IMR-90 (cell line): ENCODE measurements at regions not wholly inside any gene's neighbourhood (a gene's known extent, or its start where the extent isn't known, plus 50 kb on each side); places are given as distances from the start of the nearest gene placed in this dataset.

Experiments used
- ATAC-seq: fragments of 200-7000 bp; cut with Tn5 transposase; 2 replicates; pipeline ENCODE4 v1.9.1; 2020; ENCODE audit warnings: low read depth, mild to moderate bottlenecking, moderate library complexity
- BruUV-seq: library from RNA; stranded (reverse); fragments of 400-500 nt; replicated peaks from 2 replicates; lab custom pipeline; 2021; lab: Mats Ljungman, UMichigan
- CTCF ChIA-PET: fragments of 300-600 bp; formaldehyde crosslinking; extraction: SDS; loops from one replicate; lab custom pipeline; 2021; ENCODE audit warnings: antibody characterized with exemption; lab: Yijun Ruan, JAX
- POLR2A ChIA-PET: fragments of 300-600 bp; sonication (Branson Sonifier 250); formaldehyde crosslinking; loops from one replicate; lab custom pipeline; 2022; ENCODE audit warnings: antibody characterized with exemption; ENCODE audit not compliant: unreplicated experiment; lab: Charles Lee
- DNase-seq: peaks from one replicate; pipeline ENCODE4 v3.0.0; 2013
- H2AFZ ChIP-seq: replicated peaks from 2 replicates; pipeline ENCODE3; 2013; ENCODE audit warnings: low read length, mild to moderate bottlenecking; ENCODE audit not compliant: poor library complexity
- H2AK5ac ChIP-seq: 2 replicates; pipeline ENCODE4 v1.6.1; 2013; ENCODE audit warnings: low read depth, low read length, inconsistent platforms
- H2AK9ac ChIP-seq: replicated peaks from 2 replicates; pipeline ENCODE3; 2013; ENCODE audit warnings: mild to moderate bottlenecking, low read depth, low read length, moderate library complexity; ENCODE audit not compliant: poor library complexity
- H2BK120ac ChIP-seq: 2 replicates; pipeline ENCODE4 v1.6.1; 2013; ENCODE audit warnings: low read depth, low read length, inconsistent platforms
- H2BK15ac ChIP-seq: 3 replicates; pipeline ENCODE4 v1.6.1; 2013; ENCODE audit warnings: low read depth, low read length, inconsistent platforms
- H2BK20ac ChIP-seq: 2 replicates; pipeline ENCODE4 v1.6.1; 2013; ENCODE audit warnings: low read depth, mild to moderate bottlenecking, inconsistent platforms, low read length, moderate library complexity
- H2BK5ac ChIP-seq: 2 replicates; pipeline ENCODE4 v1.6.1; 2013; ENCODE audit warnings: mild to moderate bottlenecking, low read depth, low read length, inconsistent platforms; ENCODE audit not compliant: poor library complexity, severe bottlenecking
- H3K14ac ChIP-seq: replicated peaks from 2 replicates; pipeline ENCODE4 v1.6.1; 2013; ENCODE audit warnings: low read depth, low read length, inconsistent platforms
- H3K18ac ChIP-seq: 2 replicates; pipeline ENCODE4 v1.6.1; 2013; ENCODE audit warnings: low read depth, low read length, control low read depth
- H3K23ac ChIP-seq: 2 replicates; pipeline ENCODE4 v1.6.1; 2013; ENCODE audit warnings: low read depth, low read length, inconsistent platforms
- H3K27ac ChIP-seq: 2 replicates; pipeline ENCODE4 v1.5.1; 2013; ENCODE audit warnings: mild to moderate bottlenecking, control low read depth, low read length; ENCODE audit not compliant: insufficient read depth
- H3K27me3 ChIP-seq: 2 replicates; pipeline ENCODE4 v1.6.1; 2013; ENCODE audit warnings: low read length; ENCODE audit not compliant: control insufficient read depth, insufficient read depth
- H3K36me3 ChIP-seq: 2 replicates; pipeline ENCODE4 v1.6.1; 2013; ENCODE audit warnings: low read length, mixed read lengths; ENCODE audit not compliant: control insufficient read depth, insufficient read depth
- H3K4ac ChIP-seq: 2 replicates; pipeline ENCODE4 v1.6.1; 2013; ENCODE audit warnings: low read depth, low read length, inconsistent platforms
- H3K4me1 ChIP-seq: 2 replicates; pipeline ENCODE4 v1.6.1; 2013; ENCODE audit warnings: low read length, mixed read lengths; ENCODE audit not compliant: control insufficient read depth, insufficient read depth
- H3K4me2 ChIP-seq: 2 replicates; pipeline ENCODE4 v1.6.1; 2013; ENCODE audit warnings: low read depth, mild to moderate bottlenecking, control low read depth, low read length, moderate library complexity
- H3K4me3 ChIP-seq: 2 replicates; pipeline ENCODE4 v1.5.1; 2013; ENCODE audit warnings: low read depth, mild to moderate bottlenecking, control low read depth, low read length, moderate library complexity; ENCODE audit not compliant: insufficient read depth
- H3K56ac ChIP-seq: 2 replicates; pipeline ENCODE4 v1.6.1; 2013; ENCODE audit warnings: low read length, inconsistent platforms; ENCODE audit not compliant: insufficient read depth; ENCODE audit errors: extremely low read depth
- H3K79me1 ChIP-seq, 2 experiments: 2 replicates each; pipeline ENCODE4 v1.6.1; 2013; ENCODE audit warnings: low read length in 2 of 2, inconsistent platforms in 1 of 2, low read depth in 1 of 2
- H3K9ac ChIP-seq: 2 replicates; pipeline ENCODE4 v1.6.1; 2013; ENCODE audit warnings: low read depth, low read length, control low read depth
- H3K9me1 ChIP-seq: 2 replicates; pipeline ENCODE4 v1.6.1; 2013; ENCODE audit warnings: low read length, inconsistent platforms; ENCODE audit not compliant: insufficient read depth
- H3K9me3 ChIP-seq: 2 replicates; pipeline ENCODE4 v1.6.1; 2013; ENCODE audit warnings: low read length; ENCODE audit not compliant: control insufficient read depth, insufficient read depth
- H4K20me1 ChIP-seq: 2 replicates; pipeline ENCODE4 v1.6.1; 2013; ENCODE audit warnings: low read length, inconsistent platforms; ENCODE audit not compliant: insufficient read depth
- H4K5ac ChIP-seq: 2 replicates; pipeline ENCODE4 v1.6.1; 2013; ENCODE audit warnings: mild to moderate bottlenecking, low read depth, low read length, control low read depth
- H4K8ac ChIP-seq, 2 experiments: 2 replicates each; pipeline ENCODE4 v1.6.1; 2013; ENCODE audit warnings: low read depth in 2 of 2, low read length in 2 of 2, control low read depth in 1 of 2, inconsistent platforms in 1 of 2
- H4K91ac ChIP-seq: 2 replicates; pipeline ENCODE4 v1.6.1; 2013; ENCODE audit warnings: low read depth, low read length, inconsistent platforms; ENCODE audit not compliant: insufficient read depth
- CEBPB ChIP-seq: IDR thresholded peaks from 2 replicates; pipeline ENCODE4 v1.6.1; 2012; ENCODE audit warnings: low read depth, low read length, improper control_type of control experiment
- CHD1 ChIP-seq: IDR thresholded peaks from 2 replicates; pipeline ENCODE4 v1.6.1; 2012; ENCODE audit warnings: low read depth, low read length, improper control_type of control experiment
- FOS ChIP-seq: fragments of 150-350 bp; IDR thresholded peaks from 2 replicates; pipeline ENCODE4 v1.6.1; 2016; ENCODE audit warnings: low read depth, low read length
- MAZ ChIP-seq: IDR thresholded peaks from 2 replicates; pipeline ENCODE4 v1.6.1; 2012; ENCODE audit warnings: low read depth, mild to moderate bottlenecking, low read length, improper control_type of control experiment, moderate library complexity, borderline replicate concordance
- MXI1 ChIP-seq: IDR thresholded peaks from 2 replicates; pipeline ENCODE4 v1.6.1; 2012; ENCODE audit warnings: low read depth, mild to moderate bottlenecking, low read length, moderate library complexity, borderline replicate concordance
- NFE2L2 ChIP-seq: fragments of 150-350 bp; IDR thresholded peaks from 2 replicates; pipeline ENCODE4 v1.6.1; 2016; ENCODE audit warnings: low read depth, mild to moderate bottlenecking, low read length
- RCOR1 ChIP-seq: IDR thresholded peaks from 2 replicates; pipeline ENCODE4 v1.6.1; 2012; ENCODE audit warnings: mild to moderate bottlenecking, low read length, improper control_type of control experiment; ENCODE audit not compliant: insufficient replicate concordance
- RFX5 ChIP-seq: IDR thresholded peaks from 2 replicates; pipeline ENCODE4 v1.8.0; 2012; ENCODE audit warnings: low read depth, mild to moderate bottlenecking, low read length, moderate library complexity
- SMC3 ChIP-seq: fragments of 150-350 bp; IDR thresholded peaks from 2 replicates; pipeline ENCODE4 v1.6.1; 2016; ENCODE audit warnings: low read depth, mild to moderate bottlenecking, antibody characterized with exemption, low read length, moderate library complexity
- WGBS, 2 experiments: methylation state at CpG; one replicate each; pipeline versions ENCODE4 v1.1.5 to v1.1.7; 2013; ENCODE audit warnings: missing lambda C conversion rate in 2 of 2; ENCODE audit not compliant: insufficient read length in 1 of 2; ENCODE audit errors: extremely low coverage in 2 of 2; 5-methylcytosine and 5-hydroxymethylcytosine counted together
- dilution Hi-C: fragments of 300-500 bp; cut with HindIII; formaldehyde crosslinking; loops from one replicate; pipeline ENCODE4 v1.14.3; 2018; ENCODE audit warnings: low sequenced_read_pairs; ENCODE audit not compliant: unreplicated experiment
- in situ Hi-C: fragments of 300-500 bp; cut with MboI; formaldehyde crosslinking; loops from 3 replicates; pipeline ENCODE4 v1.14.3; 2019; ENCODE audit warnings: low sequenced_read_pairs, inconsistent platforms, mixed read lengths
- intact Hi-C: fragments of 100-400 bp; cut with micrococcal nuclease; formaldehyde crosslinking; loops from 2 replicates; pipeline ENCODE4 v1.10.0; 2022
- TF ChIP-seq, protein P1 (sequence below): fragments of 150-350 bp; IDR thresholded peaks from 2 replicates; pipeline ENCODE4 v1.6.1; 2017; ENCODE audit warnings: mild to moderate bottlenecking, antibody characterized with exemption, low read length, low read depth
- TF ChIP-seq, protein P2 (sequence below): fragments of 150-350 bp; IDR thresholded peaks from 2 replicates; pipeline ENCODE4 v1.6.1; 2016; ENCODE audit warnings: low read depth, mild to moderate bottlenecking, low read length, moderate library complexity, borderline replicate concordance

DNA sequence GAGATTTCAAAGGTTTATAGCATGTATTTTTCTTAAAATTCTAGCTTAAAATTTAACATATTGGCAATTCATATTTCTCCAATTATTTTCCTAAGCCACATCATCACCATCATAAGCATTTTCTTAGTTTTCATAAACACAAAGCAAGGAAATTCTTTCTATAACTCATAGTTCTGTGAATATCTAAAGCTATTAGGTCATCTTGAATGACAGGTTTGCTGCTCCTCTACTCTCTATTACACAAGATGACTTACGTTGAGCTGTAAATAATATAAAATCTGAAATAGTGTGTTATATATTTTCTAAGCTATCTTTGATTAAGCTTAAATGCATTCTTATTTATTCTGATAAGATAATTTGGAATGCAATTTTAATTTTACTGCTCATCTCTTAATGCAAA lies 984.6 kb upstream of the CNTNAP5 start:
- dilution Hi-C loops (no loop called here), intact Hi-C loops (no loop called here), in situ Hi-C loops (no loop called here)
- Histone ChIP-seq H2BK20ac (no peak overlapping the region), H2BK120ac (no peak overlapping the region), H3K4me1 (no peaks in the 10 kb centered on the region), H3K9me3 (peaks cover 6% of the 10 kb centered on the region), H3K56ac (no peak overlapping the region), H3K27me3 (no peaks in the 10 kb centered on the region), H4K91ac (no peak overlapping the region), H3K14ac (no peak overlapping the region), H3K79me1 (no peaks in the 10 kb centered on the region), H2AFZ (no peak overlapping the region), H3K4me2 (no peak overlapping the region), H2AK9ac (no peak overlapping the region), H2AK5ac (no peak overlapping the region), H3K9ac (no peak overlapping the region), H2BK15ac (no peak overlapping the region), H4K5ac (no peak overlapping the region), H3K4me3 (no peak overlapping the region), H3K27ac (no peak overlapping the region), H3K4ac (no peak overlapping the region), H3K23ac (no peak overlapping the region), H4K20me1 (no peaks in the 10 kb centered on the region), H3K36me3 (no peaks in the 10 kb centered on the region), H4K8ac (no peak overlapping the region), H3K9me1 (no peaks in the 10 kb centered on the region), H2BK5ac (no peak overlapping the region), H3K18ac (no peak overlapping the region)
- DNase-seq = no peak
- ChIA-PET POLR2A (no interaction called here), CTCF (no interaction called here)
- ATAC-seq = no peak
- no TSS peak for BruUV-seq
- no CpG with 5 or more reads among the region's 1 CpG for WGBS, 2 experiments
- TF ChIP-seq RCOR1 = no peak
- no peak for TF ChIP-seq CEBPB
- TF ChIP-seq NFE2L2 = no peak
- TF ChIP-seq, protein P1, sequence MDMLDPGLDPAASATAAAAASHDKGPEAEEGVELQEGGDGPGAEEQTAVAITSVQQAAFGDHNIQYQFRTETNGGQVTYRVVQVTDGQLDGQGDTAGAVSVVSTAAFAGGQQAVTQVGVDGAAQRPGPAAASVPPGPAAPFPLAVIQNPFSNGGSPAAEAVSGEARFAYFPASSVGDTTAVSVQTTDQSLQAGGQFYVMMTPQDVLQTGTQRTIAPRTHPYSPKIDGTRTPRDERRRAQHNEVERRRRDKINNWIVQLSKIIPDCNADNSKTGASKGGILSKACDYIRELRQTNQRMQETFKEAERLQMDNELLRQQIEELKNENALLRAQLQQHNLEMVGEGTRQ = no peak
- no peak for TF ChIP-seq CHD1
- TF ChIP-seq RFX5 = no peak
- TF ChIP-seq MXI1 = no peak
- no peak for TF ChIP-seq MAZ
- no peak for TF ChIP-seq SMC3
- TF ChIP-seq, protein P2, sequence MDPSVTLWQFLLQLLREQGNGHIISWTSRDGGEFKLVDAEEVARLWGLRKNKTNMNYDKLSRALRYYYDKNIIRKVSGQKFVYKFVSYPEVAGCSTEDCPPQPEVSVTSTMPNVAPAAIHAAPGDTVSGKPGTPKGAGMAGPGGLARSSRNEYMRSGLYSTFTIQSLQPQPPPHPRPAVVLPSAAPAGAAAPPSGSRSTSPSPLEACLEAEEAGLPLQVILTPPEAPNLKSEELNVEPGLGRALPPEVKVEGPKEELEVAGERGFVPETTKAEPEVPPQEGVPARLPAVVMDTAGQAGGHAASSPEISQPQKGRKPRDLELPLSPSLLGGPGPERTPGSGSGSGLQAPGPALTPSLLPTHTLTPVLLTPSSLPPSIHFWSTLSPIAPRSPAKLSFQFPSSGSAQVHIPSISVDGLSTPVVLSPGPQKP = no peak
- TF ChIP-seq FOS = no peak
